Neutrophil (primary cell): ENCODE measurements at regions not wholly inside any gene's neighbourhood (a gene's known extent, or its start where the extent isn't known, plus 50 kb on each side); places are given as distances from the start of the nearest gene placed in this dataset.

Experiments
- H3K27ac ChIP-seq: fragments of 200-600 bp; sonication (generic); 2 replicates; pipeline ENCODE4 v1.5.1; 2016; ENCODE audit warnings: mild to moderate bottlenecking, moderate library complexity
- H3K27me3 ChIP-seq: fragments of 200-600 bp; sonication (generic); 2 replicates; pipeline ENCODE4 v1.6.0; 2016; ENCODE audit warnings: mild to moderate bottlenecking
- H3K36me3 ChIP-seq: fragments of 200-600 bp; sonication (generic); 2 replicates; pipeline ENCODE4 v1.5.1; 2017
- H3K4me1 ChIP-seq, 2 experiments: fragments of 200-600 bp in 1 of 2; sonication (generic) in 1 of 2; 1 replicate in 1 of 2; 2 replicates in 1 of 2; pipeline versions ENCODE4 v1.5.1 to v1.6.1; 2013 to 2016; ENCODE audit warnings: low read depth in 1 of 2, low read length in 1 of 2, mild to moderate bottlenecking in 1 of 2, moderate library complexity in 1 of 2; ENCODE audit not compliant: control insufficient read depth in 1 of 2, insufficient read depth in 1 of 2
- H3K4me3 ChIP-seq, 2 experiments: fragments of 200-600 bp in 1 of 2; sonication (generic) in 1 of 2; 1 replicate in 1 of 2; 2 replicates in 1 of 2; pipeline ENCODE4 v1.5.1; 2013 to 2016; ENCODE audit warnings: low read depth in 1 of 2, low read length in 1 of 2, mild to moderate bottlenecking in 1 of 2, moderate library complexity in 1 of 2
- H3K9me3 ChIP-seq: fragments of 200-600 bp; sonication (generic); 2 replicates; pipeline ENCODE4 v1.5.1; 2016
- TF ChIP-seq, protein P1 (sequence below): fragments of 200-600 bp; sonication (generic); IDR thresholded peaks from 2 replicates; pipeline ENCODE4 v1.5.1; 2016; ENCODE audit warnings: antibody characterized with exemption

DNA sequence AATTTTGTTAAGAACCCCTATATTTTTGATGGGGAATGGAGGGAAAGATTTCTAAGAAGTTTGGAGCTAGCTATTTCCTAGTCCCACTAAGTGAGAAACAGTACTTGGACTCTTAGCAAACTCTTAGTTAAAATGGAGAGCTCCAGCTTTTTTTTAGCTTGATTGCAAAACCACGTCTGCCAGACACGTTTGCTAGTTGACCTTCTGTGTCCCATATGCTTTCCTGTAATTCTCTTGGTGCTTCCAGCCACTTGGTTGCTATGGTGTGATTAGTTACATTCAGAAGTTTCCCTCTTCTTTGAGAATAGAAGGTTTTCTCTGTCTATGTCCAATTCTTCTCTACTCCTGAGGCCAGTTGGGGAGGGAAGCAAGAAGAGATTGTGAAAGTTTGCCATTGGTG, 417.0 kb upstream of the TLE4 start:
- no peak overlapping the region for H3K27ac ChIP-seq
- no peaks in the 10 kb centered on the region for H3K9me3 ChIP-seq
- H3K36me3 ChIP-seq = no peaks in the 10 kb centered on the region
- H3K4me1 ChIP-seq = no peaks in the 10 kb centered on the region
- no peaks in the 10 kb centered on the region for H3K27me3 ChIP-seq
- no peak overlapping the region for H3K4me3 ChIP-seq
- TF ChIP-seq, protein P1, sequence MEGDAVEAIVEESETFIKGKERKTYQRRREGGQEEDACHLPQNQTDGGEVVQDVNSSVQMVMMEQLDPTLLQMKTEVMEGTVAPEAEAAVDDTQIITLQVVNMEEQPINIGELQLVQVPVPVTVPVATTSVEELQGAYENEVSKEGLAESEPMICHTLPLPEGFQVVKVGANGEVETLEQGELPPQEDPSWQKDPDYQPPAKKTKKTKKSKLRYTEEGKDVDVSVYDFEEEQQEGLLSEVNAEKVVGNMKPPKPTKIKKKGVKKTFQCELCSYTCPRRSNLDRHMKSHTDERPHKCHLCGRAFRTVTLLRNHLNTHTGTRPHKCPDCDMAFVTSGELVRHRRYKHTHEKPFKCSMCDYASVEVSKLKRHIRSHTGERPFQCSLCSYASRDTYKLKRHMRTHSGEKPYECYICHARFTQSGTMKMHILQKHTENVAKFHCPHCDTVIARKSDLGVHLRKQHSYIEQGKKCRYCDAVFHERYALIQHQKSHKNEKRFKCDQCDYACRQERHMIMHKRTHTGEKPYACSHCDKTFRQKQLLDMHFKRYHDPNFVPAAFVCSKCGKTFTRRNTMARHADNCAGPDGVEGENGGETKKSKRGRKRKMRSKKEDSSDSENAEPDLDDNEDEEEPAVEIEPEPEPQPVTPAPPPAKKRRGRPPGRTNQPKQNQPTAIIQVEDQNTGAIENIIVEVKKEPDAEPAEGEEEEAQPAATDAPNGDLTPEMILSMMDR = no peak

DNA sequence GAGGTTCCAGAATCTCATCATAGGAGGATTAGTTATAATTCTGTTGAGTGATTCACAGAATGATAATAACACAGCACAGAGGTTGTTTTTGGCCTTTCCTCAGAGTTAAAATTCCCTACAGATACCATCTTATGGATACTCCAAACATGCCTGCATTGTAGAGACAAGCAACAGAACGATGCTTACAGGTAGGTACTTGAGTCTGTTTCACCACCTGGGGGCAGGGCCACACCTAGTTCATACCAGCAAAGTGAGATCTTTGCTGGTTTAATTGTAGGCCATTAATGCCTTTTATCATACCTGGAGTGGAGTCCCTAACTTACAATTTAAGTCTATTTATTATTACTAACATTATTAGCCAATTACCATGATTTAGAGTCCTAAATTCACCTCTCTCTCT, 416.5 kb upstream of the TLE4 start:
- H3K9me3 ChIP-seq = no peaks in the 10 kb centered on the region
- TF ChIP-seq, protein P1 = no peak
- no peaks in the 10 kb centered on the region for H3K4me1 ChIP-seq
- H3K27ac ChIP-seq = no peak overlapping the region
- no peak overlapping the region for H3K4me3 ChIP-seq
- H3K36me3 ChIP-seq = no peaks in the 10 kb centered on the region
- H3K27me3 ChIP-seq = no peaks in the 10 kb centered on the region

DNA sequence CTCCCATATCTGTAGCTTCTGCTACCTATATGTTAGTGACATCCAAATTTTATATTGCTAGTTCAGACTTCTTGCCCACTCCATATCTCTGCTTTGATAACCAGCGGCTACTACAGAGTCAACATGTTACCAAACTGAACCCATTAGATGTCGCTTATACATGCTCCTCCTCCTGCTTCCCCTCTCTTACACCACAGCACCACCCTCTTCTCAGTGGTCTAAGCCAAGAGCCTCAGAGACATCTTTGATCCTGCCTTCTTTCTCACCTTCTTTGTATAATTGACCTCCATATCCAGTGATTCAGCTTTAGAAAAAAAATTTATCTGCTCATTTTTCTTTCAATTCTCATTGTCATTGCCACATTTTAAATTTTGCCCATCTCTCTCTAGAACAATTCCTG, 408.2 kb upstream of the TLE4 start:
- H3K4me1 ChIP-seq = no peaks in the 10 kb centered on the region
- TF ChIP-seq, protein P1 = no peak
- H3K27me3 ChIP-seq = no peaks in the 10 kb centered on the region
- no peak overlapping the region for H3K27ac ChIP-seq
- no peak overlapping the region for H3K4me3 ChIP-seq
- no peaks in the 10 kb centered on the region for H3K36me3 ChIP-seq
- no peaks in the 10 kb centered on the region for H3K9me3 ChIP-seq

DNA sequence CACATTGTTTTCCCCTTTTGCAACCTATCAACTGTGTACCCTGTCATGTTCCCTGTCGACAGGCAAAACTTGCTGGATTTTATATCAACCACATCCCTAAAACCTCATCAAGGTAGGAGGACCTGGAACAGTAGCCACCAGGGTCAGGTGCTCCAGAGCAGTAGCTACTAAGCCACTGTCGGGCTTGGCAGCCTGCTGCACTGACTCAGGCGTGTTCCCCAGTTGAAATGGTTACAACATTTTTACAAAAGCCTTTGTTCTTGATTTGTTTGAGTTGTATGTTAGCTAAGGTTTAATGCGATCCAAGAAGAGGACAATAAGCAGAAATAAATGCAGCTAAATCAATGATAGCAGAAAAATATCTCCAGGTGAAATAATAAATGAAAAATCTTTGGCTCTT, 407.4 kb upstream of the TLE4 start:
- Histone ChIP-seq H3K27me3 (no peaks in the 10 kb centered on the region), H3K4me1 (no peaks in the 10 kb centered on the region), H3K36me3 (no peaks in the 10 kb centered on the region), H3K4me3 (no peak overlapping the region), H3K27ac (no peak overlapping the region), H3K9me3 (no peaks in the 10 kb centered on the region)
- TF ChIP-seq, protein P1 = no peak

DNA sequence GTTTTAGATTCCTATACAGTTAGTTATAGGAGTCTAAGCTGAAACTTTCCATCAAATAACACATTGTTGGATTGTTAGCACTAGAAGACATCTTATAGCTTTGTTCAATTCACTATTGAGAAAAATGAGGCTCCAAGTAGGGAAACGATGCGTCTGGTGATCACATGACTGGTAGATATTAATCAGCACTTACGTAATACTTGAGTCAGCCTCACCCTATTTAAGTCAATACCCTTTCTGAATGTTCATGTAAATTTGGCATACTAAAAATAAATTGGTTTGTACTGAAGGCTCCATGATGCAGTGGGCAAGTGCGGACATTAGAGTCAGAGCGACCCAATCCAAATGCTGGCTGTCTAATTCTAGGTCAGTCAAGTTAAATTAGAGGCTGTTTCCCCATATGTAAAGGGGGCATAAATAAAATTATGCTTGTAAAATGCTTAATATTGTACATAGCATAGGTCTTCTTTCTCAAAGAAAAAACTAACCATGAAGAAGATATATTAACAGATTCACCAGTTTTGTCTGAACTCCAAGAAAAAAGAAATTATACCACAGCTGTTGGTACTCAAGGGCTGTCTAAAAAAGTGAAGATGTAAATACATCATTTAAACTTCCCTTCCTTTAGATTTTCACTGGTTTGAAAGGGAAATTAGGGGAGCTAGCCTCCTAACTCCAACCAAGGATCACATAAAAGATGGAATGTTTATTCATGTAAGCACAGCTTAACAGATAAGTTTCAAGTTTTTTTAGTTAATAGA, 406.6 kb upstream of the TLE4 start:
- Histone ChIP-seq H3K4me3 (no peak overlapping the region), H3K27me3 (no peaks in the 10 kb centered on the region), H3K36me3 (no peaks in the 10 kb centered on the region), H3K9me3 (no peaks in the 10 kb centered on the region), H3K4me1 (no peaks in the 10 kb centered on the region), H3K27ac (no peak overlapping the region)
- TF ChIP-seq, protein P1 = no peak
